ENCODE measurements at regions not wholly inside any gene's neighbourhood (a gene's known extent, or its start where the extent isn't known, plus 50 kb on each side); places are given as distances from the start of the nearest gene placed in this dataset.
"Not testable (repeated sequence)": the region's sequence is repeated elsewhere in the genome, so short reads cannot be mapped to it uniquely, and the experiment has no call there.

DNA sequence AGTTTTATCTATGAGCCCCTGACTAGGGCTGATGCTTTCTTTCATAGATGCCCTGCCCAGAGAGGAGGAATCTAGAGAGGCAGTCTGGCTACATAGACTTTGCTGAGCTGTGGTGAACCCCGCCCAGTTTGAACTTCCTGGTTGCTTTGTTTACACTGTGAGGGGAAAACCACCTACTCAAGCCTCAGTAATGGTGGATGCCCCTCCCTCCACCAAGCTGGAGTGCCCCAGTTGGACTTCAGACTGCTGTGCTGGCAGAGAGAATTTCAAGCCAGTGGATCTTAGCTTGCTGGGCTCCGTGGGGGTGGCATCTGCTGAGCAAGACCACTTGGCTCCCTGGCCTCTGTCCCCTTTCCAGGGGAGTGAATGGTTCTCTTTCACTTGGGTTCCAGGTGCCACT, 792.3 kb upstream of the MANEA start:
- TF ChIP-seq POLR2A (IDR thresholded peaks at IDR 0.05) = not testable (repeated sequence)
- TF ChIP-seq, protein P1, sequence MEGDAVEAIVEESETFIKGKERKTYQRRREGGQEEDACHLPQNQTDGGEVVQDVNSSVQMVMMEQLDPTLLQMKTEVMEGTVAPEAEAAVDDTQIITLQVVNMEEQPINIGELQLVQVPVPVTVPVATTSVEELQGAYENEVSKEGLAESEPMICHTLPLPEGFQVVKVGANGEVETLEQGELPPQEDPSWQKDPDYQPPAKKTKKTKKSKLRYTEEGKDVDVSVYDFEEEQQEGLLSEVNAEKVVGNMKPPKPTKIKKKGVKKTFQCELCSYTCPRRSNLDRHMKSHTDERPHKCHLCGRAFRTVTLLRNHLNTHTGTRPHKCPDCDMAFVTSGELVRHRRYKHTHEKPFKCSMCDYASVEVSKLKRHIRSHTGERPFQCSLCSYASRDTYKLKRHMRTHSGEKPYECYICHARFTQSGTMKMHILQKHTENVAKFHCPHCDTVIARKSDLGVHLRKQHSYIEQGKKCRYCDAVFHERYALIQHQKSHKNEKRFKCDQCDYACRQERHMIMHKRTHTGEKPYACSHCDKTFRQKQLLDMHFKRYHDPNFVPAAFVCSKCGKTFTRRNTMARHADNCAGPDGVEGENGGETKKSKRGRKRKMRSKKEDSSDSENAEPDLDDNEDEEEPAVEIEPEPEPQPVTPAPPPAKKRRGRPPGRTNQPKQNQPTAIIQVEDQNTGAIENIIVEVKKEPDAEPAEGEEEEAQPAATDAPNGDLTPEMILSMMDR (IDR thresholded peaks at IDR 0.05) = not testable (repeated sequence)

Measured in thyroid gland (tissue), 4 donors.